BE2C (cell line): ENCODE measurements at regions not wholly inside any gene's neighbourhood (a gene's known extent, or its start where the extent isn't known, plus 50 kb on each side); places are given as distances from the start of the nearest gene placed in this dataset.

Experiments used
- DNase-seq: peaks from one replicate; pipeline ENCODE4 v3.0.0-alpha.2; 2020
- H3K27me3 ChIP-seq: fragments of 250-450 bp; sonication (Bioruptor Pico); 2 replicates; pipeline ENCODE4 v1.5.1; 2020; ENCODE audit warnings: mild to moderate bottlenecking
- H3K36me3 ChIP-seq: fragments of 250-450 bp; sonication (Bioruptor Pico); 2 replicates; pipeline ENCODE4 v1.5.1; 2020; ENCODE audit warnings: mild to moderate bottlenecking
- H3K4me1 ChIP-seq: fragments of 250-450 bp; sonication (Bioruptor Pico); 2 replicates; pipeline ENCODE4 v1.5.1; 2020
- H3K4me3 ChIP-seq: 2 replicates; pipeline ENCODE4 v1.5.1; 2011; ENCODE audit warnings: low read depth, low read length
- H3K9me3 ChIP-seq: fragments of 250-450 bp; sonication (Bioruptor Pico); 2 replicates; pipeline ENCODE4 v1.5.1; 2020
- CTCF ChIP-seq: IDR thresholded peaks from 2 replicates; pipeline ENCODE4 v1.5.1; 2012; ENCODE audit warnings: mild to moderate bottlenecking, low read depth, low read length

GRCh38 chr18:71523483-71524435 is 1020.4 kb downstream of the CBLN2 start:
- H3K36me3 ChIP-seq, result no peaks in the 10 kb centered on the region
- no peak for DNase-seq
- H3K9me3 ChIP-seq, result no peaks in the 10 kb centered on the region
- TF ChIP-seq CTCF, result no peak
- H3K4me3 ChIP-seq, result no peak overlapping the region
- H3K27me3 ChIP-seq, result no peaks in the 10 kb centered on the region
- no peaks in the 10 kb centered on the region for H3K4me1 ChIP-seq

GRCh38 chr18:71505526-71505925 is 1038.6 kb downstream of the CBLN2 start:
- H3K4me1 ChIP-seq, result no peaks in the 10 kb centered on the region
- TF ChIP-seq CTCF, result no peak

GRCh38 chr18:71503222-71503621 is 1040.9 kb downstream of the CBLN2 start:
- H3K4me3 ChIP-seq, result no peak overlapping the region
- H3K9me3 ChIP-seq, result no peaks in the 10 kb centered on the region
- no peak for DNase-seq
- H3K27me3 ChIP-seq, result no peaks in the 10 kb centered on the region
- H3K4me1 ChIP-seq, result no peaks in the 10 kb centered on the region
- TF ChIP-seq CTCF, result no peak
- H3K36me3 ChIP-seq, result no peaks in the 10 kb centered on the region

More at GRCh38 chr18:71505526-71505925, 1038.6 kb downstream of the CBLN2 start:
- no peak for DNase-seq
- H3K9me3 ChIP-seq, result no peaks in the 10 kb centered on the region
- H3K4me3 ChIP-seq, result no peak overlapping the region
- no peaks in the 10 kb centered on the region for H3K36me3 ChIP-seq
- H3K27me3 ChIP-seq, result no peaks in the 10 kb centered on the region

GRCh38 chr18:71485611-71486010 is 1058.5 kb downstream of the CBLN2 start:
- Histone ChIP-seq H3K4me3 (no peak overlapping the region), H3K9me3 (no peaks in the 10 kb centered on the region), H3K36me3 (no peaks in the 10 kb centered on the region), H3K4me1 (no peaks in the 10 kb centered on the region), H3K27me3 (no peaks in the 10 kb centered on the region)
- no peak for DNase-seq
- no peak for TF ChIP-seq CTCF

GRCh38 chr18:71471963-71472725 is 1072.0 kb downstream of the CBLN2 start:
- no peaks in the 10 kb centered on the region for H3K27me3 ChIP-seq
- no peak for TF ChIP-seq CTCF
- H3K36me3 ChIP-seq, result no peaks in the 10 kb centered on the region
- no peaks in the 10 kb centered on the region for H3K4me1 ChIP-seq
- no peaks in the 10 kb centered on the region for H3K9me3 ChIP-seq
- DNase-seq, result no peak
- H3K4me3 ChIP-seq, result no peak overlapping the region
